ENCODE measurements at regions not wholly inside any gene's neighbourhood (a gene's known extent, or its start where the extent isn't known, plus 50 kb on each side); places are given as distances from the start of the nearest gene placed in this dataset.
"Not testable (repeated sequence)": the region's sequence is repeated elsewhere in the genome, so short reads cannot be mapped to it uniquely, and the experiment has no call there.

- Mint-ChIP-seq H3K27me3 (no peaks in the 10 kb centered on the region), H3K9me3 (peaks cover 25% of the 10 kb centered on the region), H3K27ac (no peak overlapping the region), H3K36me3 (no peaks in the 10 kb centered on the region), H3K4me3 (no peak overlapping the region), H3K4me1 (no peaks in the 10 kb centered on the region)
Observed at GRCh38 chr5:123717139-123717538, 205.2 kb downstream of the CSNK1G3 start.

DNA sequence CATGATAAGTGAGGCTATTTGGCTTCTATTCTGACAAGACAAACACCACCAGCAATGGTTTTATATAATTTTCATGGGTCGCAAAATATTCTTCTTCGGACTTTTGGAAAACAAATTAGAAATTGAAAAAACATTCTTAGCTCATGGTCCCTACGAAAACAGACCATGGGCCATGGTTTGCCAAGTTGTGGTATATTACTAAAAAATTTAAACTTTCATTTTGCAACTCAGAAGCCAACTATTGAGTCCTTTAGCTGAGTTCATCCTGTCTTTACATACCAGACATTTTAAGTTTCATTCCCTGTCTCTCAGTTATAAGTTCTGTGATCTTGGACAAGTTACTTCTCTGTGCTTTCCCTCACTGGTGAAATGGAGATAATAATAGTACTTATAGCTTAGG is 198.1 kb downstream of the CSNK1G3 start:
- Mint-ChIP-seq H3K9me3 (peaks cover 42% of the 10 kb centered on the region), H3K4me3 (no peak overlapping the region), H3K27me3 (no peaks in the 10 kb centered on the region), H3K36me3 (no peaks in the 10 kb centered on the region), H3K27ac (no peak overlapping the region), H3K4me1 (no peaks in the 10 kb centered on the region)

DNA sequence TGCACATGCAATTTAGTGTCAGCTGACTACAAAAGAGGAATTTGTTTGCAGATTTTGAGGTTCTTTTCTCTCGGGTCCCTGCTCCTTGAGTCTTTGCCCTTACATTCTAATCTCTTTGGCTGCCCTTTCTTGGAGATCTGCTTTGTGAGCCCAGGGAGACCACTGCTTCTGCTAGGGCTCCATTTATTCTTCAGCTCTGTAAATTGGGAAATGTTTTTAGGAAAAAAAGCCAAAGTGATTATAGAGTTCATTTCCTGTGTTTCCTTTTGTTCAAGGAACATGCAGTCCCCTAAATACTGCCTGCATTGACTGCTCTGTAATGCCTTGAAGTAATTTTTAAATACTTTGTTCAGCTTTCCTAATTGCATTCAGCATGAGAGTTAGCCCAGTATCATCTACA is 197.4 kb downstream of the CSNK1G3 start:
- Mint-ChIP-seq H3K36me3 (no peaks in the 10 kb centered on the region), H3K4me1 (no peaks in the 10 kb centered on the region), H3K9me3 (peaks cover 42% of the 10 kb centered on the region), H3K27me3 (no peaks in the 10 kb centered on the region), H3K4me3 (no peak overlapping the region), H3K27ac (no peak overlapping the region)

- H3K4me3 Mint-ChIP-seq: no peak overlapping the region
Observed at GRCh38 chr5:123708074-123708806, 196.3 kb downstream of the CSNK1G3 start.

GRCh38 chr5:123706531-123706930 is 194.6 kb downstream of the CSNK1G3 start:
- Mint-ChIP-seq H3K4me1 (no peaks in the 10 kb centered on the region), H3K36me3 (no peaks in the 10 kb centered on the region), H3K9me3 (peaks cover 23% of the 10 kb centered on the region), H3K27me3 (no peaks in the 10 kb centered on the region), H3K4me3 (no peak overlapping the region), H3K27ac (no peak overlapping the region)

More at GRCh38 chr5:123708074-123708806, 196.3 kb downstream of the CSNK1G3 start:
- Mint-ChIP-seq H3K9me3 (peaks cover 38% of the 10 kb centered on the region), H3K36me3 (no peaks in the 10 kb centered on the region), H3K27ac (no peak overlapping the region), H3K4me1 (no peaks in the 10 kb centered on the region), H3K27me3 (no peaks in the 10 kb centered on the region)

GRCh38 chr5:123705741-123706140 is 193.8 kb downstream of the CSNK1G3 start:
- Mint-ChIP-seq H3K27ac (no peak overlapping the region), H3K9me3 (peaks cover 20% of the 10 kb centered on the region), H3K4me1 (no peaks in the 10 kb centered on the region), H3K36me3 (no peaks in the 10 kb centered on the region), H3K4me3 (no peak overlapping the region), H3K27me3 (no peaks in the 10 kb centered on the region)

GRCh38 chr5:123701511-123702200 is 189.7 kb downstream of the CSNK1G3 start:
- Mint-ChIP-seq H3K27me3 (no peaks in the 10 kb centered on the region), H3K4me1 (no peaks in the 10 kb centered on the region), H3K4me3 (no peak overlapping the region), H3K36me3 (no peaks in the 10 kb centered on the region), H3K27ac (no peak overlapping the region), H3K9me3 (peaks cover 6% of the 10 kb centered on the region)

DNA sequence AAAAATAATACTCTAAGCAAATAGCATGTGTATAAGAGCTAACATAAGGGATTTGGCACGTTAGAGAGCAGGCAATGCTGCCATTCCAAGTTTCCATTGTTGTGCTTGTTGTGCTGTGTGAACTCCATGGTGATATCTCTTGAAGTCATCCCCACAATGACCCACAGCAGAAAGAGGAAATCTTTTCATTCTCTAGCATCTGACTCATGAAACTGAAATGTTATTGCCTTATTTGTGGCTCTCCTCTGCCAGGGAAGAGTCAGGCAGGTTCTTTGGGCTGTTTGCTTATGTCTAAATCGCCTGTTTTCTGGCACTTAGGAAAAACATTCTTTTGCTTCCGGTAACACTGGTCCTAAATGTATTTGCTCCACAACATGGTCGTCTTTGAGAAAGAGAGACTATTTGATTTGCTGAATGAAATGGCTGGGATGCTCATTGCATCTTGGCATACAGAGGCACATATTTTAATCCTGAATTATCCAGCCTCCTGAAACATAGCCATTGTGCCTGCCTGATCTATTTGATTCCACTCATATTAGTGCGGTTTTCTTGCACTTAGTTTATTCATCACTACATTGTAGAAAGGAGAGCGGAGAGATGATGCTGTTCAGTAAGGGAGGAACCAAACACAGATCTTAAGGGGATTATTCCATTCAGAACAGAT is 188.8 kb downstream of the CSNK1G3 start:
- Mint-ChIP-seq H3K27ac (no peak overlapping the region), H3K9me3 (peaks cover 6% of the 10 kb centered on the region), H3K4me3 (no peak overlapping the region), H3K4me1 (no peaks in the 10 kb centered on the region), H3K36me3 (no peaks in the 10 kb centered on the region), H3K27me3 (no peaks in the 10 kb centered on the region)

GRCh38 chr5:123699571-123699970 is 187.6 kb downstream of the CSNK1G3 start:
- Mint-ChIP-seq H3K4me1 (no peaks in the 10 kb centered on the region), H3K9me3 (no peaks in the 10 kb centered on the region), H3K4me3 (no peak overlapping the region), H3K27ac (no peak overlapping the region), H3K36me3 (no peaks in the 10 kb centered on the region), H3K27me3 (no peaks in the 10 kb centered on the region)

- H3K9me3 Mint-ChIP-seq, H3K4me3 Mint-ChIP-seq, H3K27me3 Mint-ChIP-seq, H3K4me1 Mint-ChIP-seq, H3K36me3 Mint-ChIP-seq: not testable (repeated sequence)
- H3K27ac Mint-ChIP-seq: peak overlapping the region; percentile 56
Observed at GRCh38 chr5:123698937-123699336, 187.0 kb downstream of the CSNK1G3 start.

DNA sequence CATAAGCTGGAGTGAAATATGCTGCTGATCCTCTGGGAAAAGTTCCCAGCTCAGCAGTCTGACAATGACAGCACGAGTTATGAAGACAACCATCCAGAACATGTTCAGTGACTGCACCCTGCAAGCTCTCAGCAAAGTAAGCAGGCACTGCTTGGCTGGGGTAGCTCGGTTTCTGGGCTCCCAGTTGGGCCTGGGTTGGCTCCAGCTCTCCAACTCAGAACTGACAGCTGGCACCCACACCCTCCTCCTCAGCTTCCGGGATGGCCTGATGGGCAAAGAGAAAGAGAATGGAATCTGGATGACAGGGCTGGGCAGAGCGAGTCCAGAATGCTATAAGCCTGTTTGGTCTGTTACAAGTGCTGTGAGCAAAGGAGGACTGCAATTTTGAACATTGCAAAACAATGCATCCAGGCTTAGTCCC is 185.0 kb downstream of the CSNK1G3 start:
- H3K9me3 Mint-ChIP-seq: no peaks in the 10 kb centered on the region
- no peaks in the 10 kb centered on the region for H3K4me1 Mint-ChIP-seq
- H3K36me3 Mint-ChIP-seq: no peaks in the 10 kb centered on the region
- H3K27ac Mint-ChIP-seq: no peak overlapping the region
- no peak overlapping the region for H3K4me3 Mint-ChIP-seq
- H3K27me3 Mint-ChIP-seq: no peaks in the 10 kb centered on the region

DNA sequence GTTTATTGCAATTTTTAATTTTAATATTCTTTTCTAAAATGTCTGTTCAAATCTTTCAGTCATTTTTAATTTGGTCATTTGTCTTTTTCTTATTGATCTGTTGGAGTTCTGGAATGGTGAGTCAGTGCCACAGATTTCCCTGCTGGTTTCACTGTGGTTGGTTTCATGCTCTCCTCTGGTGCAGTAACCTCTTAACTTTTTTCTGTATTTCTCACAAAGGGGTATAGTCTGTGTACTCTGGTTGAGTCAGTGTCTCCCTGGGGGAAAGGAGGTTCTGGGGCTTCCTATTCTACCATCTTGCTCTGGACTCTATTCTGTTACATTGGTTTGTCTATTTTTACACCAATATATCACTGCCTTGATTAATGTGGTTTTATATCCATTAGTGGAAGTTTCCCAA is 178.8 kb downstream of the CSNK1G3 start:
- H3K4me1 Mint-ChIP-seq: no peaks in the 10 kb centered on the region
- H3K9me3 Mint-ChIP-seq: peaks cover 3% of the 10 kb centered on the region
- H3K27ac Mint-ChIP-seq: no peak overlapping the region
- H3K4me3 Mint-ChIP-seq: no peak overlapping the region
- no peaks in the 10 kb centered on the region for H3K36me3 Mint-ChIP-seq
- H3K27me3 Mint-ChIP-seq: no peaks in the 10 kb centered on the region

DNA sequence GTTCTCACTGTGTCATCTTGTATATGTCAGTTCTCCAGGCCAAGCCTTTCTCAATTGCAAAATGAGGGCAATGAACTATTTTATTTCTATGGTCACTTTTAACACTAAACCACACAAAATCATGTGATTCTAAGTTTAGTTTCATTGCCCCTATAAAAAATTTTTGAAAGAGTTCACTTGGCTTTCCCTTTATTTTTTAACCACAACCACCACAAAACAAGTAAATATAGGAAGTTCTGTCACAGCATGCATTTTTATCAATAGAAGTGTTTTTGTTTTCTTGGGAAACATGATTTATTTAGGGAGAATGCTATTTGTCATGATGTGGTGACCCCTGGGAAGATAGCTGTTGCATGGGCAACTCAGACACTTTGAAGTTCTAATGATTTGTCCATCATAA is 169.1 kb downstream of the CSNK1G3 start:
- H3K9me3 Mint-ChIP-seq: peaks cover 15% of the 10 kb centered on the region
- no peak overlapping the region for H3K4me3 Mint-ChIP-seq
- no peak overlapping the region for H3K27ac Mint-ChIP-seq
- H3K27me3 Mint-ChIP-seq: peaks cover 4% of the 10 kb centered on the region
- no peaks in the 10 kb centered on the region for H3K4me1 Mint-ChIP-seq
- peaks cover 4% of the 10 kb centered on the region for H3K36me3 Mint-ChIP-seq

GRCh38 chr5:123673107-123673506 is 161.1 kb downstream of the CSNK1G3 start:
- H3K36me3 Mint-ChIP-seq: no peaks in the 10 kb centered on the region
- H3K9me3 Mint-ChIP-seq: no peaks in the 10 kb centered on the region
- peaks cover 1% of the 10 kb centered on the region for H3K27me3 Mint-ChIP-seq
- no peak overlapping the region for H3K27ac Mint-ChIP-seq
- H3K4me3 Mint-ChIP-seq: no peak overlapping the region
- no peaks in the 10 kb centered on the region for H3K4me1 Mint-ChIP-seq

- no peak overlapping the region for H3K4me3 Mint-ChIP-seq
- H3K9me3 Mint-ChIP-seq: no peaks in the 10 kb centered on the region
- H3K36me3 Mint-ChIP-seq: no peaks in the 10 kb centered on the region
- no peaks in the 10 kb centered on the region for H3K4me1 Mint-ChIP-seq
- no peak overlapping the region for H3K27ac Mint-ChIP-seq
- H3K27me3 Mint-ChIP-seq: peaks cover 1% of the 10 kb centered on the region
Observed at GRCh38 chr5:123671711-123672456, 159.9 kb downstream of the CSNK1G3 start.

Measured in activated naive CD4-positive, alpha-beta T cell treated with anti-CD3 and anti-CD28 coated beads, Interleukin-2, amount 50 U/mL, for 24 hours (primary cell).